GM19468 (cell line): ENCODE measurements at regions not wholly inside any gene's neighbourhood (a gene's known extent, or its start where the extent isn't known, plus 50 kb on each side); places are given as distances from the start of the nearest gene placed in this dataset.
"Not testable (repeated sequence)": the region's sequence is repeated elsewhere in the genome, so short reads cannot be mapped to it uniquely, and the experiment has no call there.

Experiments used
- ATAC-seq: cut with Tn5 transposase; IDR thresholded peaks from one replicate; pipeline ENCODE4 v1.9.1; 2021; ENCODE audit warnings: mild to moderate bottlenecking, moderate library complexity, moderate number of reproducible peaks; ENCODE audit not compliant: unreplicated experiment; ENCODE audit errors: extremely low read depth

DNA sequence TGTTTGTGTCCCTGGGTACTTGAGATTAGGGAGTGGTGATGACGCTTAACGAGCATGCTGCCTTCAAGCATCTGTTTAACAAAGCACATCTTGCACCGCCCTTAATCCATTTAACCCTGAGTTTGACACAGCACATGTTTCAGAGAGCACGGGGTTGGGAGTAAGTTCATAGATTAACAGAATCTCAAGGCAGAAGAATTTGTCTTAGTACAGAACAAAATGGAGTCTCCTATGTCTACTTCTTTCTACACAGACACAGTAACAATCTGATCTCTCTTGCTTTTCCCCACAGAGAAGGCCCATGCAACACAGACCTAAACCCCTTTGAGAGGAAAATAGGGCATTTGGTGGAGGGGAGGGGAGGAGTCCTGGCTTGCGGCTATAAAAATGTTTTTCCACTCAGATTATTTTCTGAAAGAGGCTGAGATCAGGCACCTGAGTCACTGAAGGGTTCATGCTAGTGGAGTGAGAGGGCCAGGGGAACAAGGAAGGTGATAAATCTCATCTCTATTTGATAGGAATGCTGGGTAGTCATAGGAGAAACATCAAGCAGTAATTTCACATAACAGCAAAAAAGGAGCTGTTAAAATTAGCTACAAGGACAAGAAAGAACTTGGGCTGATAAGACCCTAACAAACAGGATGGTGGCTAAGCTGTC lies 136.9 kb downstream of the OR2B2 start:
- ATAC-seq: not testable (repeated sequence)

GRCh38 chr6:27774264-27774600 lies 138.0 kb downstream of the OR2B2 start:
- ATAC-seq: not testable (repeated sequence)

- ATAC-seq: not testable (repeated sequence)
These were observed 138.5 kb downstream of the OR2B2 start for GRCh38 chr6:27773542-27774263.

DNA sequence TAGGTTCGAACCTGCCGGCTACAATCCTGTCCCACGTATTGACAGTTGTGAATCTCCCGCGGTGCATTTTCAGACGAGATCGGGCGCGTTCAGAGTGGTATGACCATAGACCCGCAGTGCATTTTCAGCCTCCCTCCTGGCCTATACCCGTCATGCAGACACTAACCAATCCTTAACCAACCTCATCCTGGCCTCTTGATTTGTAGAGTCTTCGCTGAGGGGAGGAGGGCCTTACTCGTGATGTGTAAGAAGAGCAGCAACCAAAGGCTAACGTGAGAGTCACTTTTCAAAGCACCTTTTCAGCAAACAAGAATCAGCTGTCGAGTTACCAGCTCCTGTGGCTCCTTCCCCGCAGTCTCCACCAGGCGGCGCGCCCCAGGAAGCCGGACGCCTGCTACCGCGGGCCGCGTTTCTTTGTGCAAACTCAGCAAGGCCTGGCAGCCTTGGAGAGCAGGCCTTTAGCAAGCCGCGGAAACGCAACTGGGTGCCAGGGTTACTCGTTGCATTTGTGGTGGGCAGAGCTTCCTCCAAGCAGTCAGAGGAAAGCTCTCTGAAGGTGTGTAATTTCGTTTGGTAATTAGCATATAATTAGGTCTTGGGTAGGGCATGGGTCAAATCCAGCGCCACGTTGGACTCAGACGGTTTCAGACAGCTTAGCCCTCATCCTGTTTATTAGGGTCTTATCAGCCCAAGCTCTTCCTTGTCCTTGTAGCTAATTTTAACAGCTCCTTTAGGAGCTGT lies 139.8 kb downstream of the OR2B2 start:
- peak; percentile 23 for ATAC-seq

DNA sequence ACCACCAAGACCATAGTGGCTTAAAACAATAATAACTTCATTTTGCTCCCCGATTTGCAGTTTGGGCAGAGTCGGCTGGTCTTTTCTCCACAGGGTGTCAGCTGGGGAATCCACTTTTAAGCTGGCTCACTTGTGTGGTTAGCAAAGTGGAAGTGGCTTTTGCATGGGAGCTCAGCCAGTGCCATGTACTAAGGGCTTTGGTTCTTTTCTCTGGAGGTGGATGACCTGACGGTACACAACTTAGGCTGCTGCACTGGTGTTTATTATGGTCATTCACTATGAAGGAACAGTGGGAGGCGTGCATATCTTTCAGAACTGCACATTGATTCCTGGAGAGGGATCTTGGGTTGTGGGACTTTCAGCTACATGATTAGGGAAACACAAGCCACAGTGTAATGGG lies 141.0 kb downstream of the OR2B2 start:
- ATAC-seq: no peak

DNA sequence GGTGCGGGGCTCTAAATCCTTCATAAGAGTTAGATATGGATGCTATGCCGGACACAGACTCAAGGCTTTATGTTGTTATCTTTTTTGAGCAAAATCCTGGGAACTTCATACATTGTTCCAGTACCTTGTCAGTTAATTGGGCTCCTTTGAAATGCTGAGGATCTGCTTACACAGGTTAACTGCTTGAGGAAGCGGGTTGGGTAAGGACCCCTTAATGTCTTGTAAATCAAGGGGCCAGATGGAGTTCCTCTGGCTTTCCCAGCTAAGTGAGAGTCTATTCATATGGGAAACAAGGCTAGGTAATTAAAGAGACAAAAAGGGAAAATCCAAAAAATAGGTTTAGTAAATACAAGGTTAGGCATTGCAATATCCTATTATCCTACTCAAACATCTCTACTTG lies 141.5 kb downstream of the OR2B2 start:
- no peak for ATAC-seq

DNA sequence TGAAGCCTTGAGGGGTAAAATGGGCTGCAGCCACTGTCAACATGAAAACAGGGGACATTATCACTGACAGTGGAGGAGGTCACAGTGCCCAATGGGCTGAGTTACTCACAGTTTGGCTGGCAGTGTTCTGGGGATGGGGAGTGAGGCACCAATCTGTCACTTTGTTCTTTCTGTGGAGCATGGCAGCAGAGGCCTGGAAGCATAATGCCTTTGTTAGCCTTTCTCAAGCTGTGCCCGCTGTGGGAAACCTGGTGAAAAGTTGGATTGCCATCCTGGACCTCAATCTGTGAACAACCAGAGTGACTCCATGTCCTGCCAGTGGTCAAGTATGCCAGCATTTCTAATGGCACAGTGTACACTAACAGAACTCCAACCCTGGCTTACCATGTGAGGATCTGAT lies 143.6 kb downstream of the OR2B2 start:
- no peak for ATAC-seq

DNA sequence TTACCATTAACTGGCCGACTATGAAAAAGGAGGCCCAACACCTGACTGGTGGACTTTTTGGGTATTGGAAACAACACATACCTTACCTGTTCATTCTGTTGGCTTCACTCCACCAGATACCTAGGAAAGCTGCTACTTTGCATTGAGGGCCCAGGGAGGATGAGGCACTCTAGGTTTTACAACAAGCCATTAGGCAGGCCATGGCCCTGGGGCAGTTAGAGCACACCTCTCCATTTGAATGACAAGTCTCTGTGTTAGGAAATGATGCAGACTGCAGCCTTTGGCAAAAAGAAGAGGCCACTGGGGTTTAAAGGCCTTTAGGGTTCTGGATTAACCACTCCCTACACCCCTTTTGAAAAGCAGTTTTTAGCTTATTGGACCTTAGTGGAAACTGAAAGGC lies 144.3 kb downstream of the OR2B2 start:
- no peak for ATAC-seq

- no peak for ATAC-seq
These were observed 145.8 kb downstream of the OR2B2 start for GRCh38 chr6:27766405-27766804.

- no peak for ATAC-seq
These were observed 147.1 kb downstream of the OR2B2 start for GRCh38 chr6:27765028-27765590.

DNA sequence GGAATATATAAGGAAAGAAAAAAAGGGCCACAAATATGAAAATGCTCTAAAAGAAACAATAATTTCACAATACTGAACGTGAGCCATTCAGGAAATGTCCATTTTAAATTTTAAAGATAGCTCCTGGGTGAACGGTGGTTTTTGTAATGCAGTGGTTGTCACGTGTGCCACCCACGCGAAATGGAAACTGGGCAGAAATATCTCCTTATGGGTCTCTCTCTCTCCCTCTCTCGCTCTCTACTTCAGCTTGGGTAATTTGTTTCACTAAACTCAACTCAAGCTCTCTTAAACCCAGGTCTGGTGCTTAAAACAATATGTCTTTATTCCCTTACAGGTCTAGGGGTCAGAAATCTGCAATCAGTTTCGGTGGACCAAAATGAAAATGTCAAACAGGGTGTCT lies 150.8 kb downstream of the OR2B2 start:
- no peak for ATAC-seq

- ATAC-seq: no peak
These were observed 151.7 kb downstream of the OR2B2 start for GRCh38 chr6:27760464-27760863.

GRCh38 chr6:27759930-27760329 lies 152.3 kb downstream of the OR2B2 start:
- no peak for ATAC-seq

GRCh38 chr6:27758491-27758890 lies 153.7 kb downstream of the OR2B2 start:
- ATAC-seq: no peak

- ATAC-seq: no peak
These were observed 154.9 kb downstream of the OR2B2 start for GRCh38 chr6:27757307-27757706.

DNA sequence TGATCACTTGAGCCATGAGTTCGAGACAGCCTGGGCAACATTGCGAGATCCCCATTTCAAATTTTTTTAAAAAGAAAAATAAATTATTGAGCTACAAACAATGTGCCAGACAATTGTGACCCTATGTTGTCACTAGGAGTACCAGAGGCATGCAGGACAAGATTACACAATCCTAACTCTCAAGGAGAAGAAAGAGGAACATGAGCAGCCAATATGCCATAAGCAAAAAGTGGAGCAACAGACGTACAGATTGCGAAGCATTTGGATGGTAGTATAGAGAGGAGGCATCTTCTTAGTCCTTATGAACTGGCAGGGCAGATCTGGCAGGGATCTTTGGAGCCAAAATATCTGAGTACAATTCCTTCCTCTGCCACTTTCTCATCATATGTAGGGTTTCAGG lies 156.4 kb downstream of the OR2B2 start:
- no peak for ATAC-seq

GRCh38 chr6:27754408-27754782 lies 157.8 kb downstream of the OR2B2 start:
- ATAC-seq: no peak

DNA sequence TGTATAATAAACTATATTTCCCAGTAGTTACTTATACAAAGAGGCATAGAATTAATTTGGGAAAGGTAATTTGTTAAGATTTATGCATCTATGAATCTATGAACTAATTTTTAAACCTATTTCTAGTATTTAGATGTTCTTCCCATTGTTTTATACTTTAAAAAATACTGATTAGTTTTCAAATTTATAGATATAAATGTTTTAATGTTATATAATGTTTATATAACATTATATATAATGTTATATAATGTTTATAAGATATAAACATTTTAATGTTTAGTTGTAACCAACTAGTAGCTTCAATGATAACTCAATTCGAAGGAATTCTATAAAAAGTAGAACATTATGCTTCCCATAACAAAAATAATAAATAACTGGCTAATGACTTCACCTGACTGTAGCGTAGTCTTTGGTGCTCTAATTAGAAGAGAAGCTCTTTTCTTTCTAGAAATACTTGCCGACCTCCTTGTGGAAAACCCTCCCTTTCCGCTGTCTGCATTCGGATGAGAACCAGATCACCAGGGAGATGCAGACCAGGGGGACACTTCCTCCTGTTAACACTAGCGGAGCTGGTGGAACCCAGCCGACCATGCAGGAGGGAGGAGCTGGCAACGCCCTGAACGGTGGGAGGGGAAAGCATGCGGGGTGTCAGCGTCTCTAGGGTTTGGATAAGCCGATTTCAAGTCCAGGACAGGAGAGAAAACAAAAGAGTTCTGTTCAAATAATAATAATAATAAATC lies 158.4 kb downstream of the OR2B2 start:
- peak; percentile 48 for ATAC-seq

- ATAC-seq: no peak
These were observed 159.9 kb downstream of the OR2B2 start for GRCh38 chr6:27752038-27752885.

GRCh38 chr6:27748661-27749060 lies 163.5 kb downstream of the OR2B2 start:
- no peak for ATAC-seq
